ENCODE measurements at regions not wholly inside any gene's neighbourhood (a gene's known extent, or its start where the extent isn't known, plus 50 kb on each side); places are given as distances from the start of the nearest gene placed in this dataset.

- no peak for TF ChIP-seq CTCF (IDR thresholded peaks at IDR 0.05)
- TF ChIP-seq EZH2 (IDR thresholded peaks at IDR 0.05; ENCODE audit: borderline replicate concordance, insufficient read depth, low read depth, low read length, poor library complexity, severe bottlenecking), result no peak
Measured at GRCh38 chr5:109531262-109531661, 121.5 kb upstream of the PJA2 start.

All from B cell (primary cell).